HEK293 (cell line): ENCODE measurements at regions not wholly inside any gene's neighbourhood (a gene's known extent, or its start where the extent isn't known, plus 50 kb on each side); places are given as distances from the start of the nearest gene placed in this dataset.

ENCODE experiments used
- CTCF ChIA-PET: fragments of 350-600 bp; formaldehyde crosslinking; extraction: SDS; loops from one replicate; lab custom pipeline; 2021; ENCODE audit warnings: antibody characterized with exemption; lab: Yijun Ruan, JAX
- POLR2A ChIA-PET: fragments of 300-600 bp; formaldehyde crosslinking; extraction: SDS; loops from one replicate; lab custom pipeline; 2020; ENCODE audit warnings: antibody characterized with exemption, inconsistent platforms; lab: Yijun Ruan, JAX
- H3K27ac ChIP-seq: fragments of 200-500 bp; sonication (Bioruptor generic); 2 replicates; pipeline ENCODE4 v1.5.1; 2014; ENCODE audit warnings: low read depth, low read length, control low read depth, inconsistent platforms; ENCODE audit errors: extremely low read depth
- H3K36me3 ChIP-seq, 2 experiments: fragments of 200-500 bp in 1 of 2; sonication (Bioruptor generic) in 1 of 2; 1 replicate in 1 of 2; 2 replicates in 1 of 2; pipeline ENCODE4 v1.5.1; 2014 to 2017; ENCODE audit warnings: inconsistent platforms in 2 of 2, low read length in 2 of 2; ENCODE audit not compliant: control insufficient read depth in 2 of 2, insufficient read depth in 1 of 2
- H3K4me1 ChIP-seq: fragments of 200-500 bp; sonication (Bioruptor generic); 2 replicates; pipeline ENCODE4 v1.5.1; 2014; ENCODE audit warnings: mild to moderate bottlenecking, low read length, inconsistent platforms; ENCODE audit not compliant: control insufficient read depth, insufficient read depth
- H3K4me3 ChIP-seq: 2 replicates; pipeline ENCODE4 v1.5.1; 2011; ENCODE audit warnings: low read depth, mild to moderate bottlenecking, control low read depth, low read length, moderate library complexity
- H3K9me3 ChIP-seq: fragments of 200-500 bp; sonication (Bioruptor generic); 2 replicates; pipeline ENCODE4 v1.5.1; 2014; ENCODE audit warnings: low read depth, low read length, inconsistent platforms; ENCODE audit not compliant: control insufficient read depth, insufficient read depth
- KLF1 ChIP-seq: fragments of 450-650 bp; formaldehyde crosslinking; IDR thresholded peaks from 2 replicates; pipeline ENCODE4 v1.5.1; 2016; ENCODE audit warnings: missing biosample characterization, missing genetic modification characterization
- PBX3 ChIP-seq: sonication (generic); formaldehyde crosslinking; IDR thresholded peaks from 2 replicates; pipeline ENCODE4 v1.8.1; 2022; ENCODE audit warnings: mild to moderate bottlenecking, moderate library complexity, missing genetic modification reagents
- ZFP41 ChIP-seq: fragments of 450-650 bp; formaldehyde crosslinking; IDR thresholded peaks from 2 replicates; pipeline ENCODE4 v1.5.1; 2016; ENCODE audit warnings: missing biosample characterization, missing genetic modification characterization, borderline replicate concordance
- ZNF221 ChIP-seq: fragments of 450-650 bp; formaldehyde crosslinking; IDR thresholded peaks from 2 replicates; pipeline ENCODE4 v1.5.1; 2017; ENCODE audit warnings: missing biosample characterization, missing genetic modification characterization, borderline replicate concordance
- ZNF223 ChIP-seq: fragments of 450-650 bp; formaldehyde crosslinking; IDR thresholded peaks from 2 replicates; pipeline ENCODE4 v1.5.1; 2016; ENCODE audit warnings: missing biosample characterization, missing genetic modification characterization
- ZNF350 ChIP-seq: fragments of 450-650 bp; formaldehyde crosslinking; IDR thresholded peaks from 2 replicates; pipeline ENCODE4 v1.5.0; 2017; ENCODE audit warnings: missing biosample characterization, mild to moderate bottlenecking, missing genetic modification characterization
- ZNF391 ChIP-seq: fragments of 450-650 bp; formaldehyde crosslinking; IDR thresholded peaks from 2 replicates; pipeline ENCODE4 v1.5.1; 2016; ENCODE audit warnings: low read depth, missing biosample characterization, missing genetic modification characterization, borderline replicate concordance
- ZNF510 ChIP-seq: fragments of 450-650 bp; formaldehyde crosslinking; IDR thresholded peaks from 2 replicates; pipeline ENCODE4 v1.5.1; 2018; ENCODE audit warnings: mild to moderate bottlenecking, missing genetic modification characterization, missing biosample characterization; ENCODE audit not compliant: insufficient replicate concordance
- ZNF529 ChIP-seq: fragments of 450-650 bp; formaldehyde crosslinking; IDR thresholded peaks from 2 replicates; pipeline ENCODE4 v1.5.1; 2017; ENCODE audit warnings: missing genetic modification characterization, missing biosample characterization; ENCODE audit not compliant: insufficient replicate concordance
- ZNF544 ChIP-seq: fragments of 450-650 bp; formaldehyde crosslinking; IDR thresholded peaks from 2 replicates; pipeline ENCODE4 v1.5.0; 2017; ENCODE audit warnings: missing biosample characterization, missing genetic modification characterization
- ZNF626 ChIP-seq: fragments of 450-650 bp; sonication (Bioruptor Pico); formaldehyde crosslinking; IDR thresholded peaks from 2 replicates; pipeline ENCODE4 v1.5.1; 2018; ENCODE audit warnings: missing biosample characterization, missing genetic modification characterization, inconsistent platforms
- ZNF704 ChIP-seq: fragments of 450-650 bp; formaldehyde crosslinking; IDR thresholded peaks from 2 replicates; pipeline ENCODE4 v1.5.1; 2016; ENCODE audit warnings: missing biosample characterization, missing genetic modification characterization
- ZNF777 ChIP-seq: fragments of 450-650 bp; formaldehyde crosslinking; IDR thresholded peaks from 2 replicates; pipeline ENCODE4 v1.5.1; 2017; ENCODE audit warnings: missing biosample characterization, missing genetic modification characterization, borderline replicate concordance
- ZSCAN18 ChIP-seq: fragments of 450-650 bp; formaldehyde crosslinking; IDR thresholded peaks from 2 replicates; pipeline ENCODE4 v1.5.1; 2016; ENCODE audit warnings: missing biosample characterization, missing genetic modification characterization

GRCh38 chr11:112826788-112827187 is 134.4 kb upstream of the NCAM1 start (continued):
- TF ChIP-seq ZSCAN18 (tag by site-specific recombination) (no peak), ZNF350 (no peak), ZNF221 (tag by site-specific recombination) (no peak)

GRCh38 chr11:112828421-112828820 is 132.8 kb upstream of the NCAM1 start:
- H3K4me3 ChIP-seq, result no peak overlapping the region
- CTCF ChIA-PET, result no interaction called here

GRCh38 chr11:112829971-112830654 is 131.1 kb upstream of the NCAM1 start:
- H3K27ac ChIP-seq, result no peak overlapping the region
- H3K4me1 ChIP-seq, result no peaks in the 10 kb centered on the region
- CTCF ChIA-PET, result no interaction called here
- TF ChIP-seq ZNF510 (tag by site-specific recombination) (no peak), ZNF223 (tag by site-specific recombination) (no peak), ZFP41 (tag by site-specific recombination) (no peak), ZNF529 (tag by site-specific recombination) (no peak), ZNF704 (tag by site-specific recombination) (no peak), ZNF391 (no peak), ZNF544 (tag by site-specific recombination) (no peak)
- no peak overlapping the region for H3K4me3 ChIP-seq
- H3K36me3 ChIP-seq, result no peaks in the 10 kb centered on the region
- POLR2A ChIA-PET, result no interaction called here
- no peaks in the 10 kb centered on the region for H3K9me3 ChIP-seq

More at GRCh38 chr11:112828421-112828820, 132.8 kb upstream of the NCAM1 start:
- Histone ChIP-seq H3K36me3 (no peaks in the 10 kb centered on the region), H3K9me3 (no peaks in the 10 kb centered on the region)
- POLR2A ChIA-PET, result no interaction called here
- TF ChIP-seq KLF1 (tag by site-specific recombination) (peak; percentile 63), ZNF626 (no peak), PBX3 (CRISPR knock-in tag) (no peak)
- TF ChIP-seq, all 188 proteins: peak for 1
- no peaks in the 10 kb centered on the region for H3K4me1 ChIP-seq
- no peak overlapping the region for H3K27ac ChIP-seq

GRCh38 chr11:112831041-112831440 is 130.2 kb upstream of the NCAM1 start:
- Histone ChIP-seq H3K4me3 (no peak overlapping the region), H3K36me3 (no peaks in the 10 kb centered on the region), H3K27ac (no peak overlapping the region), H3K9me3 (no peaks in the 10 kb centered on the region), H3K4me1 (no peaks in the 10 kb centered on the region)
- POLR2A ChIA-PET, result interaction anchor here (0.6 kb wide), 1 partner anchor 84 kb away, joined by 4 read pairs; no protein-coding TSS in a partner anchor
- CTCF ChIA-PET, result interaction anchor here (1.1 kb wide), 1 partner anchor 11 kb away, joined by 4 read pairs; no protein-coding TSS in a partner anchor
- TF ChIP-seq ZNF777 (tag by site-specific recombination), result no peak
- TF ChIP-seq ZNF510 (tag by site-specific recombination), result no peak
